Neural crest cell (in vitro differentiated cells): ENCODE measurements at regions not wholly inside any gene's neighbourhood (a gene's known extent, or its start where the extent isn't known, plus 50 kb on each side); places are given as distances from the start of the nearest gene placed in this dataset.

Source experiments
- DNase-seq: peaks from one replicate; pipeline ENCODE4 v3.0.0; 2021; ENCODE audit warnings: low read depth, mixed read lengths, low spot score
- H3K27ac Mint-ChIP-seq: one replicate; pipeline ENCODE4 v1.8.0; 2021; ENCODE audit warnings: mild to moderate bottlenecking, mixed read lengths; ENCODE audit not compliant: unreplicated experiment
- H3K27me3 Mint-ChIP-seq: 2 replicates; pipeline ENCODE4 v1.8.0; 2021; ENCODE audit warnings: low read depth, mild to moderate bottlenecking, mixed read lengths
- H3K36me3 Mint-ChIP-seq: 2 replicates; pipeline ENCODE4 v1.8.0; 2021; ENCODE audit warnings: low read depth, mild to moderate bottlenecking, mixed read lengths
- H3K4me1 Mint-ChIP-seq: 2 replicates; pipeline ENCODE4 v1.8.0; 2021; ENCODE audit warnings: mixed read lengths
- H3K4me3 Mint-ChIP-seq: one replicate; pipeline ENCODE4 v1.8.0; 2021; ENCODE audit warnings: mild to moderate bottlenecking, mixed read lengths
- H3K9me3 Mint-ChIP-seq: 2 replicates; pipeline ENCODE4 v1.8.0; 2021; ENCODE audit warnings: mixed read lengths
- TF ChIP-seq, protein P1 (sequence below): fragments of 200-600 bp; sonication (generic); conservative IDR thresholded peaks from 2 replicates; pipeline ENCODE4 v1.5.0; 2021; ENCODE audit warnings: antibody characterized with exemption, mild to moderate bottlenecking

- H3K9me3 Mint-ChIP-seq = no peaks in the 10 kb centered on the region
- no peak for DNase-seq
- H3K4me1 Mint-ChIP-seq = no peaks in the 10 kb centered on the region
- TF ChIP-seq, protein P1, sequence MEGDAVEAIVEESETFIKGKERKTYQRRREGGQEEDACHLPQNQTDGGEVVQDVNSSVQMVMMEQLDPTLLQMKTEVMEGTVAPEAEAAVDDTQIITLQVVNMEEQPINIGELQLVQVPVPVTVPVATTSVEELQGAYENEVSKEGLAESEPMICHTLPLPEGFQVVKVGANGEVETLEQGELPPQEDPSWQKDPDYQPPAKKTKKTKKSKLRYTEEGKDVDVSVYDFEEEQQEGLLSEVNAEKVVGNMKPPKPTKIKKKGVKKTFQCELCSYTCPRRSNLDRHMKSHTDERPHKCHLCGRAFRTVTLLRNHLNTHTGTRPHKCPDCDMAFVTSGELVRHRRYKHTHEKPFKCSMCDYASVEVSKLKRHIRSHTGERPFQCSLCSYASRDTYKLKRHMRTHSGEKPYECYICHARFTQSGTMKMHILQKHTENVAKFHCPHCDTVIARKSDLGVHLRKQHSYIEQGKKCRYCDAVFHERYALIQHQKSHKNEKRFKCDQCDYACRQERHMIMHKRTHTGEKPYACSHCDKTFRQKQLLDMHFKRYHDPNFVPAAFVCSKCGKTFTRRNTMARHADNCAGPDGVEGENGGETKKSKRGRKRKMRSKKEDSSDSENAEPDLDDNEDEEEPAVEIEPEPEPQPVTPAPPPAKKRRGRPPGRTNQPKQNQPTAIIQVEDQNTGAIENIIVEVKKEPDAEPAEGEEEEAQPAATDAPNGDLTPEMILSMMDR = no peak
- H3K4me3 Mint-ChIP-seq = no peak overlapping the region
- H3K27me3 Mint-ChIP-seq = peaks cover 33% of the 10 kb centered on the region
- H3K36me3 Mint-ChIP-seq = no peaks in the 10 kb centered on the region
- H3K27ac Mint-ChIP-seq = no peak overlapping the region
Measured at GRCh38 chr6:99810295-99810694, 183.7 kb downstream of the MCHR2 start.

- Mint-ChIP-seq H3K36me3 (no peaks in the 10 kb centered on the region), H3K9me3 (no peaks in the 10 kb centered on the region), H3K4me3 (no peak overlapping the region), H3K4me1 (no peaks in the 10 kb centered on the region), H3K27me3 (peaks cover 32% of the 10 kb centered on the region), H3K27ac (no peak overlapping the region)
- TF ChIP-seq, protein P1 = no peak
- no peak for DNase-seq
Measured at GRCh38 chr6:99810942-99811620, 182.9 kb downstream of the MCHR2 start.

GRCh38 chr6:99811636-99812035 lies 182.4 kb downstream of the MCHR2 start:
- H3K4me3 Mint-ChIP-seq = no peak overlapping the region
- peaks cover 32% of the 10 kb centered on the region for H3K27me3 Mint-ChIP-seq
- no peaks in the 10 kb centered on the region for H3K9me3 Mint-ChIP-seq
- TF ChIP-seq, protein P1 = no peak
- no peaks in the 10 kb centered on the region for H3K36me3 Mint-ChIP-seq
- no peak for DNase-seq
- H3K27ac Mint-ChIP-seq = no peak overlapping the region
- no peaks in the 10 kb centered on the region for H3K4me1 Mint-ChIP-seq

- no peak overlapping the region for H3K27ac Mint-ChIP-seq
- H3K9me3 Mint-ChIP-seq = no peaks in the 10 kb centered on the region
- H3K4me1 Mint-ChIP-seq = no peaks in the 10 kb centered on the region
- DNase-seq = no peak
- H3K27me3 Mint-ChIP-seq = peaks cover 28% of the 10 kb centered on the region
- no peak overlapping the region for H3K4me3 Mint-ChIP-seq
- TF ChIP-seq, protein P1 = no peak
- no peaks in the 10 kb centered on the region for H3K36me3 Mint-ChIP-seq
Measured at GRCh38 chr6:99813565-99813964, 180.5 kb downstream of the MCHR2 start.

GRCh38 chr6:99814230-99814928 lies 179.6 kb downstream of the MCHR2 start:
- H3K36me3 Mint-ChIP-seq = no peaks in the 10 kb centered on the region
- H3K4me3 Mint-ChIP-seq = no peak overlapping the region

More at GRCh38 chr6:99814230-99814928, 179.6 kb downstream of the MCHR2 start:
- TF ChIP-seq, protein P1 = no peak
- no peaks in the 10 kb centered on the region for H3K9me3 Mint-ChIP-seq
- H3K27ac Mint-ChIP-seq = no peak overlapping the region
- DNase-seq = no peak
- no peaks in the 10 kb centered on the region for H3K4me1 Mint-ChIP-seq
- peaks cover 24% of the 10 kb centered on the region for H3K27me3 Mint-ChIP-seq
